Thoracic aorta (tissue), 2 donors: ENCODE measurements at regions not wholly inside any gene's neighbourhood (a gene's known extent, or its start where the extent isn't known, plus 50 kb on each side); places are given as distances from the start of the nearest gene placed in this dataset.

Experiments
- ATAC-seq: fragments of 150-250 bp; one replicate; pipeline ENCODE4 v1.8.0; 2017; ENCODE audit warnings: low read depth; ENCODE audit not compliant: insufficient number of reproducible peaks, low FRiP score
- DNase-seq: peaks from one replicate; pipeline ENCODE4 v3.0.0-alpha.2; 2020; ENCODE audit warnings: low spot score
- H3K27ac ChIP-seq, 2 donors: fragments of 200-600 bp; sonication (generic); 1 replicate in 1 of 2; 2 replicates in 1 of 2; pipeline ENCODE4 v1.5.1; 2016; ENCODE audit warnings: mild to moderate bottlenecking in 2 of 2, moderate library complexity in 2 of 2
- H3K27me3 ChIP-seq: fragments of 200-600 bp; sonication (generic); replicated peaks from 2 replicates; pipeline ENCODE4 v1.6.0; 2016; ENCODE audit warnings: mild to moderate bottlenecking; ENCODE audit not compliant: insufficient read depth
- H3K36me3 ChIP-seq: fragments of 200-600 bp; sonication (generic); one replicate; pipeline ENCODE4 v1.5.1; 2016
- H3K4me1 ChIP-seq, 2 donors: fragments of 200-600 bp; sonication (generic); 1 replicate in 1 of 2; 2 replicates in 1 of 2; pipeline versions ENCODE4 v1.5.1 to v1.6.0; 2016; ENCODE audit warnings: low read depth in 2 of 2, mild to moderate bottlenecking in 1 of 2; ENCODE audit not compliant: control insufficient read depth in 1 of 2
- H3K4me3 ChIP-seq: fragments of 200-600 bp; sonication (generic); 2 replicates; pipeline ENCODE4 v1.5.1; 2016; ENCODE audit warnings: mild to moderate bottlenecking
- H3K9me3 ChIP-seq: fragments of 200-600 bp; sonication (generic); 2 replicates; pipeline ENCODE4 v1.5.1; 2016
- CTCF ChIP-seq: fragments of 200-600 bp; sonication (generic); IDR thresholded peaks from one replicate; pipeline ENCODE4 v1.5.1; 2019; ENCODE audit warnings: antibody characterized with exemption

- H3K27me3 ChIP-seq, result no peaks in the 10 kb centered on the region
- no peak overlapping the region for H3K4me3 ChIP-seq
- no peaks in the 10 kb centered on the region for H3K36me3 ChIP-seq
- ATAC-seq (no peak), DNase-seq (no peak)
- TF ChIP-seq CTCF, result no peak
- H3K4me1 ChIP-seq, result no peaks in the 10 kb centered on the region
- H3K27ac ChIP-seq, result no peak overlapping the region
- H3K9me3 ChIP-seq, result no peaks in the 10 kb centered on the region
These were observed 920.2 kb downstream of the GRIK2 start for GRCh38 chr6:102313699-102314098.

GRCh38 chr6:102309700-102310099 is 916.2 kb downstream of the GRIK2 start:
- H3K4me1 ChIP-seq, result no peaks in the 10 kb centered on the region
- H3K36me3 ChIP-seq, result no peaks in the 10 kb centered on the region
- no peak for TF ChIP-seq CTCF
- H3K9me3 ChIP-seq, result no peaks in the 10 kb centered on the region
- H3K4me3 ChIP-seq, result no peak overlapping the region
- no peaks in the 10 kb centered on the region for H3K27me3 ChIP-seq
- H3K27ac ChIP-seq, result no peak overlapping the region
- DNase-seq, result no peak
- ATAC-seq, result no peak

GRCh38 chr6:102300350-102300749 is 906.8 kb downstream of the GRIK2 start:
- TF ChIP-seq CTCF, result no peak
- Histone ChIP-seq H3K4me1 (no peaks in the 10 kb centered on the region), H3K4me3 (no peak overlapping the region), H3K27me3 (no peaks in the 10 kb centered on the region), H3K27ac (no peak overlapping the region), H3K9me3 (no peaks in the 10 kb centered on the region), H3K36me3 (no peaks in the 10 kb centered on the region)
- DNase-seq (no peak), ATAC-seq (no peak)

GRCh38 chr6:102298051-102298450 is 904.5 kb downstream of the GRIK2 start:
- no peak overlapping the region for H3K4me3 ChIP-seq
- H3K27me3 ChIP-seq, result no peaks in the 10 kb centered on the region
- DNase-seq (no peak), ATAC-seq (no peak)
- no peaks in the 10 kb centered on the region for H3K4me1 ChIP-seq
- H3K36me3 ChIP-seq, result no peaks in the 10 kb centered on the region
- TF ChIP-seq CTCF, result no peak
- no peaks in the 10 kb centered on the region for H3K9me3 ChIP-seq
- no peak overlapping the region for H3K27ac ChIP-seq
